ENCODE measurements at regions not wholly inside any gene's neighbourhood (a gene's known extent, or its start where the extent isn't known, plus 50 kb on each side); places are given as distances from the start of the nearest gene placed in this dataset.

DNA sequence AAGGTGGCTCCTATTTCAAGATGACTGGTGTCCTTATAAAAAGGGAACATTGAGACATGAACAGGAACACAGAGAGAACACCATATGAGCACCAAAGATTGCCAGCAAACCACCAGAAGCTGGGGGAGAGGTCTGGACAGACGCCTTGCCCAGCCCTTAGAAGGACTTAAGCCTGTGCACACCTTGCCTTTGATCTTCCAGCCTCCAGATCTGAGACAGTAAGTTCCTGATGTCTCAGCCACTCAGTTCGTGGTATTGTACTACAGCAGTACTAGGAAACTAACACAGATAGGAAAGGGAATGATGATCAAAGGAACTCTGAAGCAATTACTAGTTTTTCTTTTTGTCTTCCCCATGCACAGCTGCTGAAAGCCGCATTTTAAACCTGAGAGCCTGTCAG, 137.3 kb upstream of the FHL2 start:
- TF ChIP-seq CTCF (conservative IDR thresholded peaks at IDR 0.05 in 1 of 2, IDR thresholded peaks at IDR 0.05 in 1 of 2; ENCODE audit: extremely low read depth in 1 of 2, insufficient read depth in 1 of 2, low read depth in 1 of 2, low read length in 2 of 2): no peak
- TF ChIP-seq EZH2 (IDR thresholded peaks at IDR 0.05; ENCODE audit: borderline replicate concordance, low read length): no peak
